Trophoblast cell (in vitro differentiated cells and primary cell): ENCODE measurements at regions not wholly inside any gene's neighbourhood (a gene's known extent, or its start where the extent isn't known, plus 50 kb on each side); places are given as distances from the start of the nearest gene placed in this dataset.

Experiments
- DNase-seq, 2 donors: peaks; one replicate each; pipeline ENCODE4 v3.0.0-alpha.2; 2016
- H2AFZ ChIP-seq: 2 replicates; pipeline ENCODE4 v1.6.1; 2013; ENCODE audit warnings: low read length, moderate library complexity, mild to moderate bottlenecking; ENCODE audit not compliant: insufficient read depth, poor library complexity
- H2AK5ac ChIP-seq: 2 replicates; pipeline ENCODE4 v1.6.1; 2013; ENCODE audit warnings: mild to moderate bottlenecking, low read length
- H2BK120ac ChIP-seq: 2 replicates; pipeline ENCODE4 v1.6.1; 2013; ENCODE audit warnings: low read length, mild to moderate bottlenecking, moderate library complexity; ENCODE audit not compliant: insufficient read depth, poor library complexity
- H2BK12ac ChIP-seq: 2 replicates; pipeline ENCODE4 v1.6.1; 2013; ENCODE audit warnings: mild to moderate bottlenecking, low read length, moderate library complexity
- H2BK5ac ChIP-seq: 2 replicates; pipeline ENCODE4 v1.6.1; 2013; ENCODE audit warnings: low read length, low read depth, moderate library complexity, mild to moderate bottlenecking; ENCODE audit not compliant: poor library complexity
- H3K14ac ChIP-seq: 2 replicates; pipeline ENCODE4 v1.6.1; 2013; ENCODE audit warnings: mild to moderate bottlenecking, low read length
- H3K18ac ChIP-seq: 2 replicates; pipeline ENCODE4 v1.6.1; 2013; ENCODE audit warnings: mild to moderate bottlenecking, low read length
- H3K23ac ChIP-seq: 2 replicates; pipeline ENCODE4 v1.6.1; 2013; ENCODE audit warnings: low read length
- H3K27ac ChIP-seq: 2 replicates; pipeline ENCODE4 v1.5.1; 2013; ENCODE audit warnings: low read depth, mild to moderate bottlenecking, inconsistent platforms, low read length, moderate library complexity
- H3K27me3 ChIP-seq: 2 replicates; pipeline ENCODE4 v1.6.1; 2013; ENCODE audit warnings: inconsistent platforms, mild to moderate bottlenecking, low read length, moderate library complexity; ENCODE audit not compliant: insufficient read depth
- H3K36me3 ChIP-seq, 2 experiments: 1 replicate in 1 of 2; 2 replicates in 1 of 2; pipeline ENCODE4 v1.6.1; 2013; ENCODE audit warnings: low read length in 2 of 2, mild to moderate bottlenecking in 2 of 2, moderate library complexity in 1 of 2; ENCODE audit not compliant: insufficient read depth in 2 of 2, control insufficient read depth in 1 of 2
- H3K4ac ChIP-seq: 2 replicates; pipeline ENCODE4 v1.6.1; 2013; ENCODE audit warnings: low read depth, mild to moderate bottlenecking, low read length, moderate library complexity
- H3K4me1 ChIP-seq, 2 experiments: 1 replicate in 1 of 2; 2 replicates in 1 of 2; pipeline ENCODE4 v1.6.1; 2013; ENCODE audit warnings: low read length in 2 of 2, mild to moderate bottlenecking in 2 of 2, moderate library complexity in 1 of 2; ENCODE audit not compliant: insufficient read depth in 2 of 2, control insufficient read depth in 1 of 2
- H3K4me2 ChIP-seq: 2 replicates; pipeline ENCODE4 v1.6.1; 2013; ENCODE audit warnings: inconsistent platforms, mild to moderate bottlenecking, low read length, moderate library complexity
- H3K4me3 ChIP-seq: 2 replicates; pipeline ENCODE4 v1.5.1; 2013; ENCODE audit warnings: mild to moderate bottlenecking, low read depth, low read length, inconsistent platforms
- H3K79me1 ChIP-seq: one replicate; pipeline ENCODE4 v1.6.1; 2013; ENCODE audit warnings: low read length
- H3K79me2 ChIP-seq: 2 replicates; pipeline ENCODE4 v1.6.1; 2013; ENCODE audit warnings: low read length, mild to moderate bottlenecking; ENCODE audit not compliant: control insufficient read depth, insufficient read depth, poor library complexity
- H3K9ac ChIP-seq: 2 replicates; pipeline ENCODE4 v1.6.1; 2013; ENCODE audit warnings: mild to moderate bottlenecking, low read length
- H3K9me3 ChIP-seq: 2 replicates; pipeline ENCODE4 v1.6.1; 2013; ENCODE audit warnings: low read depth, mild to moderate bottlenecking, control low read depth, inconsistent platforms, low read length; ENCODE audit not compliant: insufficient read depth
- H4K12ac ChIP-seq: 2 replicates; pipeline ENCODE4 v1.6.1; 2013; ENCODE audit warnings: low read depth, mild to moderate bottlenecking, low read length, moderate library complexity
- H4K8ac ChIP-seq: 2 replicates; pipeline ENCODE4 v1.6.1; 2013; ENCODE audit warnings: low read depth, mild to moderate bottlenecking, low read length, moderate library complexity
- H4K91ac ChIP-seq: one replicate; pipeline ENCODE4 v1.6.1; 2013; ENCODE audit warnings: low read depth, mild to moderate bottlenecking, low read length, moderate library complexity
- WGBS: extraction: QIAGEN DNeasy Blood & Tissue Kit; methylation state at CpG from one replicate; pipeline ENCODE4 v1.1.7; 2013; ENCODE audit warnings: missing lambda C conversion rate; ENCODE audit not compliant: insufficient read length, insufficient coverage; ENCODE audit errors: extremely low coverage; 5-methylcytosine and 5-hydroxymethylcytosine counted together

- no peak for DNase-seq
Observed at GRCh38 chr6:148170286-148170685, 172.4 kb upstream of the SASH1 start.

GRCh38 chr6:148173548-148173947 lies 169.1 kb upstream of the SASH1 start:
- no peak overlapping the region for H3K4me3 ChIP-seq
- DNase-seq: no peak
- WGBS: no CpG with 5 or more reads among the region's 1 CpG

More at GRCh38 chr6:148170286-148170685, 172.4 kb upstream of the SASH1 start:
- Histone ChIP-seq H3K23ac (no peak overlapping the region), H3K14ac (no peak overlapping the region), H3K4me1 (no peaks in the 10 kb centered on the region), H4K8ac (no peak overlapping the region), H3K4me2 (no peak overlapping the region), H3K4me3 (no peak overlapping the region), H3K27me3 (no peaks in the 10 kb centered on the region), H2AK5ac (no peak overlapping the region), H3K36me3 (no peaks in the 10 kb centered on the region), H2BK5ac (no peak overlapping the region), H3K79me1 (no peaks in the 10 kb centered on the region), H3K9ac (no peak overlapping the region), H4K91ac (no peak overlapping the region), H3K27ac (no peak overlapping the region), H3K4ac (no peak overlapping the region), H4K12ac (no peak overlapping the region), H3K9me3 (no peaks in the 10 kb centered on the region), H3K18ac (no peak overlapping the region), H2BK12ac (no peak overlapping the region), H2AFZ (no peak overlapping the region), H2BK120ac (no peak overlapping the region), H3K79me2 (no peaks in the 10 kb centered on the region)
- WGBS: no CpG with 5 or more reads among the region's 1 CpG

GRCh38 chr6:148175550-148176188 lies 167.0 kb upstream of the SASH1 start:
- H4K8ac ChIP-seq: no peak overlapping the region
- no peak overlapping the region for H2BK12ac ChIP-seq
- H4K12ac ChIP-seq: no peak overlapping the region
- H3K14ac ChIP-seq: no peak overlapping the region
- H3K18ac ChIP-seq: no peak overlapping the region
- no peak overlapping the region for H2BK120ac ChIP-seq
- H3K9me3 ChIP-seq: no peaks in the 10 kb centered on the region
- H3K27ac ChIP-seq: no peak overlapping the region
- WGBS: no CpG with 5 or more reads among the region's 8 CpGs
- H3K4me1 ChIP-seq: no peaks in the 10 kb centered on the region
- H2BK5ac ChIP-seq: no peak overlapping the region
- H2AK5ac ChIP-seq: no peak overlapping the region
- H3K23ac ChIP-seq: no peak overlapping the region
- H3K79me1 ChIP-seq: no peaks in the 10 kb centered on the region
- H3K36me3 ChIP-seq: no peaks in the 10 kb centered on the region
- H4K91ac ChIP-seq: no peak overlapping the region
- H3K4me3 ChIP-seq: no peak overlapping the region
- H3K4me2 ChIP-seq: no peak overlapping the region
- no peak overlapping the region for H2AFZ ChIP-seq
- no peaks in the 10 kb centered on the region for H3K79me2 ChIP-seq
- no peaks in the 10 kb centered on the region for H3K27me3 ChIP-seq
- H3K4ac ChIP-seq: no peak overlapping the region
- no peak overlapping the region for H3K9ac ChIP-seq
- DNase-seq: no peak

More at GRCh38 chr6:148173548-148173947, 169.1 kb upstream of the SASH1 start:
- Histone ChIP-seq H3K9ac (no peak overlapping the region), H3K18ac (no peak overlapping the region), H3K9me3 (no peaks in the 10 kb centered on the region), H3K14ac (no peak overlapping the region), H4K8ac (no peak overlapping the region), H4K12ac (no peak overlapping the region), H2AK5ac (no peak overlapping the region), H3K27me3 (no peaks in the 10 kb centered on the region), H3K36me3 (no peaks in the 10 kb centered on the region), H2AFZ (no peak overlapping the region), H4K91ac (no peak overlapping the region), H3K4me1 (no peaks in the 10 kb centered on the region), H2BK12ac (no peak overlapping the region), H3K79me1 (no peaks in the 10 kb centered on the region), H2BK5ac (no peak overlapping the region), H3K27ac (no peak overlapping the region), H3K23ac (no peak overlapping the region), H3K4me2 (no peak overlapping the region), H3K79me2 (no peaks in the 10 kb centered on the region), H3K4ac (no peak overlapping the region), H2BK120ac (no peak overlapping the region)

GRCh38 chr6:148177589-148178233 lies 164.9 kb upstream of the SASH1 start:
- DNase-seq: peak; percentile 70 to 93
- no peaks in the 10 kb centered on the region for H3K79me1 ChIP-seq
- no peak overlapping the region for H2AFZ ChIP-seq
- no peak overlapping the region for H3K4me3 ChIP-seq
- peak overlapping the region; percentile 43 for H2BK12ac ChIP-seq
- H3K27ac ChIP-seq: no peak overlapping the region
- H3K18ac ChIP-seq: no peak overlapping the region
- WGBS: no CpG with 5 or more reads among the region's 10 CpGs
- no peaks in the 10 kb centered on the region for H3K9me3 ChIP-seq
- H3K36me3 ChIP-seq: no peaks in the 10 kb centered on the region
- H3K27me3 ChIP-seq: no peaks in the 10 kb centered on the region
- H4K91ac ChIP-seq: no peak overlapping the region
- H2BK120ac ChIP-seq: no peak overlapping the region
- H3K79me2 ChIP-seq: no peaks in the 10 kb centered on the region
- H3K4me1 ChIP-seq: no peaks in the 10 kb centered on the region
- H3K4ac ChIP-seq: no peak overlapping the region
- no peak overlapping the region for H4K12ac ChIP-seq
- no peak overlapping the region for H3K4me2 ChIP-seq
- no peak overlapping the region for H2AK5ac ChIP-seq
- no peak overlapping the region for H3K23ac ChIP-seq
- no peak overlapping the region for H4K8ac ChIP-seq
- H3K14ac ChIP-seq: no peak overlapping the region
- H2BK5ac ChIP-seq: no peak overlapping the region
- no peak overlapping the region for H3K9ac ChIP-seq
